T-helper 1 cell treated with Interleukin-12 subunit alpha and Interleukin-12 subunit beta and Interleukin-4 antibody, amounts not matched to agents 30 μg/mL and 1 μg/mL, for 36 hours (primary cell): ENCODE measurements at regions not wholly inside any gene's neighbourhood (a gene's known extent, or its start where the extent isn't known, plus 50 kb on each side); places are given as distances from the start of the nearest gene placed in this dataset.
"Not testable (repeated sequence)": the region's sequence is repeated elsewhere in the genome, so short reads cannot be mapped to it uniquely, and the experiment has no call there.

Experiments
- H3K27ac Mint-ChIP-seq: one replicate; pipeline ENCODE4 v1.8.0; 2021; ENCODE audit warnings: mild to moderate bottlenecking, mixed read lengths
- H3K27me3 Mint-ChIP-seq: one replicate; pipeline ENCODE4 v1.8.0; 2021; ENCODE audit warnings: low read depth, mixed read lengths
- H3K36me3 Mint-ChIP-seq: one replicate; pipeline ENCODE4 v1.8.0; 2021; ENCODE audit warnings: low read depth, mixed read lengths
- H3K4me1 Mint-ChIP-seq: one replicate; pipeline ENCODE4 v1.8.0; 2021; ENCODE audit warnings: low read depth, mixed read lengths
- H3K4me3 Mint-ChIP-seq: one replicate; pipeline ENCODE4 v1.8.0; 2021; ENCODE audit warnings: mild to moderate bottlenecking, moderate library complexity, mixed read lengths
- H3K9me3 Mint-ChIP-seq: one replicate; pipeline ENCODE4 v1.8.0; 2021; ENCODE audit warnings: mixed read lengths

DNA sequence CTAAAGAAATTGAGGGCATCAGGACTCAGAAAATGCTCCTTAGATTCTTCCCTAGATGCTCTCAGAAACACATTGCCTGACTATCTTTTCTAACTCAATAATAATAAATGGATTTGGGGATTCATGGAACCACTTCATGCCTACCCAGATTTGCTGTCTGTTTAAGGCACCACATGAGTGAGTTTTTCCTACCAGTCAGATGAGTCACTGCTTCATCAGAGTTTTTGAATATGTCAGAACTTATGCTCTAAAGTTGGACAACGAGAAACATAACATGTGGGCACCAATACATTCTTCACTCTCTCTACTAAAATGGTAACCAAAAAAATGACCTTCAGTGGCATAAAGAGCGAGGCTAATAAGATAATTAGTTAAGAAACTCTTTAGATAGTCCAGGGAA is 1135.1 kb downstream of the TUSC7 start:
- H3K4me3 Mint-ChIP-seq: no peak overlapping the region
- H3K4me1 Mint-ChIP-seq: no peaks in the 10 kb centered on the region
- H3K9me3 Mint-ChIP-seq: no peaks in the 10 kb centered on the region
- no peaks in the 10 kb centered on the region for H3K27me3 Mint-ChIP-seq
- H3K27ac Mint-ChIP-seq: no peak overlapping the region
- no peaks in the 10 kb centered on the region for H3K36me3 Mint-ChIP-seq

DNA sequence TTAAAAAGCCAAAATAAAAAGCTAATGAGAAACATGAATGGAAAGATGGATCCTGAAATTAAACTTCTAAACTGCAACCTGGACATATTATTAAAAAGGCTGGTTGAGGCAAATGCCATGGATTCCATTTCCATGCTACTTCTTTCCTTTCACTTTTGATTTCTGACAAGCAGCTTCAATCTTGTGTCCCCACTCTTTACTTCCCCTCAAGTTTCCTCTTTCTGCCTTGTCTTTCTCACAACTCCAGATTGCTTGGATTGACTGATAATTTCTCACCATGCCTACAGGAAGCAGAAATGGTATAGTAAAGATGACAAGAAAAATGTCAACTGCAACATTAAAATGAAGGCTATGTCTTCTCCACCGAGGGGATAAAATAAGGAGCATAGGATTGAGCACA is 1136.7 kb downstream of the TUSC7 start:
- no peaks in the 10 kb centered on the region for H3K27me3 Mint-ChIP-seq
- no peaks in the 10 kb centered on the region for H3K9me3 Mint-ChIP-seq
- no peak overlapping the region for H3K4me3 Mint-ChIP-seq
- no peak overlapping the region for H3K27ac Mint-ChIP-seq
- no peaks in the 10 kb centered on the region for H3K36me3 Mint-ChIP-seq
- H3K4me1 Mint-ChIP-seq: no peaks in the 10 kb centered on the region

DNA sequence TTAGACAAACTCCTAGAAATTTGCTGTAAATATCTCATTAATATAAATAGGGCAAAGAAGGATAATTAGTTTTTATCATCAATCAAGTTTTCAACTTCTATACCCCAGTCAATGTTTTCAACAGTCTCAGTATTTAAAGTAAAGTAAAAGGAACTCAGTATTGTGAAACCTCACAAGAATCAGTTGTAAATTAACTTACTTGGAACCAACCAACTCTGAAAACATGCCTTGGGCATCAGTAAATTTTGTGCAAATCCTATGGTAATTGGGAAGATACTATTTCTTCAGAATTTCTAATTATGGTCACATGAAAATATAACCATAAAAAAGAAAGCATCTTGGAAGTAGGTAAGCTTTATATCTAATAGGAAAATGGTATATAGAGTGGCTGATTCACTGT is 1139.0 kb downstream of the TUSC7 start:
- Mint-ChIP-seq H3K4me1 (no peaks in the 10 kb centered on the region), H3K27ac (no peak overlapping the region), H3K36me3 (no peaks in the 10 kb centered on the region), H3K4me3 (no peak overlapping the region), H3K27me3 (no peaks in the 10 kb centered on the region), H3K9me3 (no peaks in the 10 kb centered on the region)

DNA sequence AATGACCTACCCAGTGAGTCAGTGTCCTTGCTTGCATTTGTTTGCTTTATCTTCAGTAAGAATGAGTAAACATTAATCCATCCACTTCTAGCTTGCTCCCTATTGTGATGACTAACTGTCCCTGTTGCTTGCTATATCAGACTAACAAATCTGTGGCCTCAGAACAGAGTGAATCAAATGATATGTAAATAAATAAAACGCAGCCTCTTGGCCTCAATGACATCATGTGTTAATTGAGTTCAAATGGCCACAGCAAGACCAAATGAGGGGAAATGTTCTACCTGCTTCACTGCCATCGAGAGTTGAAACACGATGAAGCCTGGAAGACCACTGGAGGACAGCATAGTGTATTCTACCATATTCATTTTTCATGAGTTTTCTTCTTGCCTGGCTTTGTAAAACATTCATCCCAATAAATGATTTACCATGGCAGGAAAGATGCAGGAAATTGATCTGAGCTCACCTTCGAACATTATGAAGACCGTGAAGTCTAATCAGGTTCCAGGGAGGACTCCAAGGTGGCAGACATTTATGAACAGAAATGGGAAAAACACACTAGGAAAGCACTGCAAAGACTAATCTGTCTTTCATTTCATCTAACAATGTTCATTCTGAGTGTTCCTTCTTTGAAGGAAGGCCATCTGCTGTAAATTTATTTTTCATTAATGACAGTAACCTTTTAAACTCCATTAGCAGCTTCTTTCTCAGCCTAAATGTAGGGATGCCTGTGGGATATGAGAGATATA is 1144.5 kb downstream of the TUSC7 start:
- Mint-ChIP-seq H3K27me3 (no peaks in the 10 kb centered on the region), H3K36me3 (no peaks in the 10 kb centered on the region), H3K9me3 (no peaks in the 10 kb centered on the region), H3K4me1 (no peaks in the 10 kb centered on the region), H3K27ac (no peak overlapping the region), H3K4me3 (no peak overlapping the region)

DNA sequence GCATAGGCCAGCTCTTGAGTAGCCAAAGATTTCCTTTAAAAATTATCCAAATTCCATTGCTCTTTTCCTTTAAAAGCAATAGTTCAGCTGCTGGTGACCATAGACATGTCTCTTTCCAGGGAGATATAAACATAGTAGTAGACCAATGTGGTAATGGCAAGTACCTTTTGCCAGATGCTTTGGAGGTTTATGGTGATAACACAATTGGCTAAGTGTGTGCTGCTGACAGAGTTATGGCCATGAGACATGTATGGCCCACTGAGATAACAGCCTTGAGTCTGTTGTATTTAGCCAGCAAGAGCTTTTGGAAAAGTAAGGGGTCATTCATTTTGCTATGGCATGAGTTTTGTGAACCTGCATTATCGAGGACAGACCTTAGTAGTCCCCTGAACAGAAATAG is 1146.8 kb downstream of the TUSC7 start:
- Mint-ChIP-seq H3K27ac (no peak overlapping the region), H3K4me1 (no peaks in the 10 kb centered on the region), H3K36me3 (no peaks in the 10 kb centered on the region), H3K4me3 (no peak overlapping the region), H3K9me3 (no peaks in the 10 kb centered on the region), H3K27me3 (no peaks in the 10 kb centered on the region)

DNA sequence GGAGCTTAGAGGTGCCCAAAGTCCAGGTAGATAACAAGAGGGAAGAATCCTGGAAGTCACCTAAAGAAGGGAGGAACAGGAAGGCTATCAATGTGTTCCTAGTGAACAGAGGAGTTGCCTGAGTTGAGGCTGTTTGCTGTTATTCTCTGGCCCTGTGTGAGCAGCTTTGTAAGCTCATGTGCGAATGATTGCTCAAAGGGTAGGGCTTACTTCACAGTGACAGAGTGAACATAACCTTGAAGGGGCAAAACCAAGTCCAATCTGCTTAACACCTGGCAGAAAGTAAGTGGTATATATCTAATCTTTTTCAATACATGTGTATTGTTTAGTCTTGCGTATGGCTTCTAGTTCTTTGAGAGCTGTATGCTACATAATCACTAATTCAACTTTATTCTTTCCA is 1153.6 kb downstream of the TUSC7 start:
- Mint-ChIP-seq H3K9me3 (no peaks in the 10 kb centered on the region), H3K4me3 (no peak overlapping the region), H3K36me3 (no peaks in the 10 kb centered on the region), H3K4me1 (no peaks in the 10 kb centered on the region), H3K27me3 (no peaks in the 10 kb centered on the region), H3K27ac (no peak overlapping the region)

DNA sequence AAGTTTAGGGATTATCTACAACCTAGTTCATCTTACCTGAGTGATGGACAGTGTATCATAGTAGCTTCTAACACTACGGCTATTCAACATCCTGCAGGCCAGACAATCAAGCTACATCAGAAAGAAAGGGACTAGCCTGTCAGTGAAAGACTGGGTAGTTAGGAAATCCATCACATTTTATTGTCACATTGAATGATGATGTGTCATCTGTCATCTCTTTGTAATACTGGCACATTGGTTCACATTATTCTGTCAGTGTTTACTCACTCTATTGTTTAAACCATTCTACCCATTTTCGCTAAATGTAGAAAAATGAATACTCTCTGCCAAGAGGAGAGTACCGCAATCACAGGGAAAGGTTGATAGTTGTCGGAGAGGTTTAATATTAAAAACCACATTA is 1155.8 kb downstream of the TUSC7 start:
- no peaks in the 10 kb centered on the region for H3K27me3 Mint-ChIP-seq
- no peak overlapping the region for H3K4me3 Mint-ChIP-seq
- H3K4me1 Mint-ChIP-seq: no peaks in the 10 kb centered on the region
- H3K9me3 Mint-ChIP-seq: no peaks in the 10 kb centered on the region
- no peaks in the 10 kb centered on the region for H3K36me3 Mint-ChIP-seq
- no peak overlapping the region for H3K27ac Mint-ChIP-seq

DNA sequence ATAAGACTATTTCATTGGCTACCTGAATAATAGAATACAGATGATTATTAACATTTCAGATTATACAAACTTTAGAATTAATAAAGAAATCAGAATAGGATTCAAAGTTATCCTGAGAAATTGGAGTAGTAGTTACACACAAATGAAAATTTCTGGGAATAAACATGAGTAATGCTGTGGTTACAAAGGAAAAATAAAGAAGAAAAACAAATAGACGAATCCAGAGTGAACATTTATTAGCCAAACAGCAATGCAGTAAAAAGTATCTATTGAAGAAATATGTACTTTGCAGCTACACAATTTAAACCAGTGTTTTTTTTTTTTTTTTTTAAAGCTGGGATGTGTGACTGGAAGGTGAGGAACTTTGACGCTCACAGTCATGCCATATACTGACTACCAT is 1159.2 kb downstream of the TUSC7 start:
- Mint-ChIP-seq H3K4me3 (no peak overlapping the region), H3K4me1 (no peaks in the 10 kb centered on the region), H3K27me3 (no peaks in the 10 kb centered on the region), H3K27ac (no peak overlapping the region), H3K9me3 (peaks cover 3% of the 10 kb centered on the region), H3K36me3 (no peaks in the 10 kb centered on the region)

DNA sequence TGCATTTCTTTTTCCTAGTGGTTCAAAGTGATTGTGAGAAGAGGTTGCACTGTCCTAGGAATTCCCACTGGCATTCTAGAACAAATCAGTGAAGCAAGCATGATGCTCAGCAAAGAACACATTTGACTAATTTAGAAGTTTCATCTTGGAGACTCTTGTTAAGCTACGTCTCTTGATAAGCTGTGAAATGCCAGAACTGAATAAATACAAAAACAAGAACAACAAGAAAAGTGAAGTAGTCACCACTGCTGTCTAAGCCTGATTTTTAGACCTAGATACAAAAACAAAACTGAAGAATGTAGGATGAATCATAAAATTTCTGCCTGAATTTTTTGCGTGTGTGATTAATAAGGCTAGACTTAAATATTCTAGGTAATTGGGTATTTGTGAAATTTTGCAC is 1162.4 kb downstream of the TUSC7 start:
- H3K4me1 Mint-ChIP-seq: no peaks in the 10 kb centered on the region
- no peaks in the 10 kb centered on the region for H3K36me3 Mint-ChIP-seq
- no peak overlapping the region for H3K27ac Mint-ChIP-seq
- H3K9me3 Mint-ChIP-seq: peaks cover 3% of the 10 kb centered on the region
- no peaks in the 10 kb centered on the region for H3K27me3 Mint-ChIP-seq
- no peak overlapping the region for H3K4me3 Mint-ChIP-seq

DNA sequence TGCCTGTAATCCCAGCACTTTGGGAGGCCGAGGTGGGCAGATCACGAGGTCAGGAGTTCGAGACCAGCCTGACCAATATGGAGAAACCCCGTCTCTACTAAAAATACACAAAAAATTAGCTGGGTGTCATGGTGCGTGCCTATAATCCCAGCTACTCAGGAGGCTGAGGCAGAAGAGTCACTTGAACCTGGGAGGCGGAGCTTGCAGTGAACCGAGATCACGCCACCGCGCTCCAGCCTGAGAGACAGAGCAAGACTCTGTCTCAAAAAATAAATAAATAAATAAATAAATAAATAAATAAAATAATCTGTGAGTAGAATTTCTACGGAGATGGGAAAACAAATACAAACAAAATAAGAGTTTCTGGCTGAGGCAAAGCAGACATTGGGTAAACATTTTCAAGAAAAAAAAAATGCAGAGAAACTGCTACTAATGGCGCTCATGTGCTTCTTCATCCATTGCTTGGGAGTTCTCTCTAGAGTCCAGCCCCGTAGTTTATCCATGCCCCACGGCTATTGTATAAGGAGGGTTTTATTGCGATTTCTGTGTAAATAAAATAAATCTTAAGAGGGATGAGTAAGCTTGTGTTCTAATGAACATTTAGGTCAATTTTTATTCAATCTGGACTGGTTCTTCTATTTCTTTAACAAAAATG is 1161.9 kb downstream of the IGSF11 start:
- not testable (repeated sequence) for H3K27ac Mint-ChIP-seq

DNA sequence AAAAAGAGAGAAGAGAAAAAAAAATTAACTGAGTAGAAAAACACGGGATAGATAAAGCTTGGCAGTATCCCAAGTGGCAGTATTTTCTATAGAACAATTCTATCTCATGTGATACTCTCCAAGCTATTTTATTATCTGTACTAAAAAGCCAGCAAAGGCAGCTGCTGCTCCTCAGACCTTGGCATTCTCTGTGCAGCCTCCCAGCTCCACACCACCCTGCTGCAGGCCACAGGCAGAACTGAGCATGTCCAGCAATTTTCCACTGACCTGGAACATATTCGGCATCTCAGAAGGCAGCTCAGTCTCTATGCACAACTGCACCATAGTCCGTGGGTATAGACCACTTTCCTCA is 1161.4 kb downstream of the IGSF11 start:
- Mint-ChIP-seq H3K9me3 (peaks cover 3% of the 10 kb centered on the region), H3K4me1 (no peaks in the 10 kb centered on the region), H3K27ac (no peak overlapping the region), H3K36me3 (no peaks in the 10 kb centered on the region), H3K27me3 (no peaks in the 10 kb centered on the region), H3K4me3 (no peak overlapping the region)

More for the DNA sequence above, 1161.9 kb downstream of the IGSF11 start:
- not testable (repeated sequence) for H3K27me3 Mint-ChIP-seq, H3K36me3 Mint-ChIP-seq, H3K4me1 Mint-ChIP-seq, H3K9me3 Mint-ChIP-seq, H3K4me3 Mint-ChIP-seq

DNA sequence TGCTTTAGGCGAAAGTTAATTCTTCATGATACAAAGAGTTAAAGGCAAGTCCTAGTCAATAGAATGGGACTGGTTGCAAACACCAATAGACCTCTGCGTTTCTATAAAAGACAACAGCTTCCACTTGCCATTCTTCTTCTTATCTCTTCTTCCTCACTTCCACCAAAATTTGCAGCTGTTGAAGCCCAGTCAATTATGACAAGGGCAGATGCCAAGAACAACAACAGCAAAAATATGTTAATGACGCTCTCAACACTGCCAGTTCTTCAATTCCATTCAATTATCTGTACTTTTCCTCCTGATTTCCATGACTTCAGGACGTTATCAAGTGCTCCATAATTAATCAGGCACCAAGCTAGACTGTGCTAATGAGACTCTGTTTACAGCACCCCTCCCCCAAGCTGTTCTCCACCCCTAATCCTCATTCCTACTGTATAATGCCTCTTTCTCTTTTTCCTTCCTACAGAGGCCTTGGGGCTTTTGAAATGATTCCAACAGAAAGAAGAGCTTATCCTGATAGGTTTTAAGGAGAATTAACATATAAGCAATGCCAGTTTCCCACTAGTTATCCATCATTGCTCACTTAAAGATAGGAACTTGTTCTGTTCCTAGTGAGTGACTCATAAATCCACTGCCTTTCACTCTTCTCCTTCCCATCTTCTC is 1160.5 kb downstream of the IGSF11 start:
- no peak overlapping the region for H3K27ac Mint-ChIP-seq
- H3K4me3 Mint-ChIP-seq: no peak overlapping the region
- H3K36me3 Mint-ChIP-seq: no peaks in the 10 kb centered on the region
- H3K27me3 Mint-ChIP-seq: no peaks in the 10 kb centered on the region
- no peaks in the 10 kb centered on the region for H3K4me1 Mint-ChIP-seq
- H3K9me3 Mint-ChIP-seq: peaks cover 3% of the 10 kb centered on the region

DNA sequence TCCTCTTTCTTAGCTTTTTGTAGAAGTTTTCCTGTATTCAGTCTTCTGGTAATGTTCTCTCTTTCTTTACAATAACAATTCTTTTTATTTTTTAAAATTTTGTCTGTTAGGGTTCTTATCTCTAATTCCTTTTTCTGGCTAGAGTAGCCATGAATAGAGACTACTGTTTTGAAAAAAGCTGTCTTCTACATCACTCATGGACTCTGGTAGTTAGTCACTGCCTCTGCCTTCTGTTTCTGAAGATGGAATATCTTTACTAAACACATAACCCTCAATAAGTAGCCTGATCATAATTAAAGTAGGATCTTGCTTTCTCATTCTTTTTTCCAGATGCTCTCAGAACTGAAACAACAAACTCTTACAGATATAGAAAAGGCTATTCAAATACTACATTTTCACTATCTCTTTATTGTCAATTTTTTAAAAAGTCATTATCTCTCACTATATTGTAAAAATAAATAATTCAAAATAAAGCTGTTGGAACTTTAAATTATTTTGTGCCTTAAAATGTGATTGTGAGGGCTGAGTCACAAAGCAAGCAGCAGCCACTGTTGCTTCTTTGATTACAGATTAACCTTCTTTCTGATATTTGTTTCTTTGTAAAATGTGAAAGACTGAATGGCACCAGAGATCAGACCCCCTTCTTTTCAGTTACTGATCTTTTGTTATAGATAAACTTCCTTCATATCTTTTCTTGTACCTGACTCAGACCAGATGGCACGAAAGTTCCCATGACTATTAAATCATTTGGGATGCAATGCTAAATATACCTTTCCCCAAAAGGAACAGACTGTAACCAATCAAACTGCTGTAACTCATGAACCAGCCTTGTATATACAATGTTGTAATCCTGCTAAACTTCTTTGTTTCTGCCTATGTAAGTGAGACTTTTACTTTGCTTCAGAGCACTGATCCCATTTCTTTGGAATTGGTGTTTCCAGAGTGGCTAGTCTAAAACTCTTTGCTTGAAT is 1159.5 kb downstream of the IGSF11 start:
- Mint-ChIP-seq H3K4me3 (no peak overlapping the region), H3K27ac (no peak overlapping the region), H3K9me3 (peaks cover 3% of the 10 kb centered on the region), H3K27me3 (no peaks in the 10 kb centered on the region), H3K36me3 (no peaks in the 10 kb centered on the region), H3K4me1 (no peaks in the 10 kb centered on the region)

DNA sequence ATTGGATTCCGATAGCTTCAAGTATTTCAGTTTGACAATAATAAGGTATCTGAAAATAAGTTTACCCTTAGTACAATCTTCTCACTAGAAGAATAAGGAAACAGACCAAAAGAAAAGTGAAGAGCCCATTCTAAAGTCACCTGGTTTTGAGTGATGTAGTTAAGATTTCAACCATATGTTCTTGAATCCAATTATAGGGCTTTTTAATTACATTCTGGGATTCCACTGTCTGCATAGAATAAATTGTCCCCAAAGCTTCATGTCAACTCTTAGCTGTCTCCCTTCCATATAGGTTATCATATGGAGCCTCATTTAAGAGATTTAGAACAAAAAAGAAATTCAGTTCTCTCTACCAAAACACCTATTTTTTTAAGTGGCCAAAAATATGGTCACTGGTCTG is 1158.8 kb downstream of the IGSF11 start:
- H3K9me3 Mint-ChIP-seq: peaks cover 3% of the 10 kb centered on the region
- no peaks in the 10 kb centered on the region for H3K4me1 Mint-ChIP-seq
- no peak overlapping the region for H3K27ac Mint-ChIP-seq
- H3K36me3 Mint-ChIP-seq: no peaks in the 10 kb centered on the region
- no peaks in the 10 kb centered on the region for H3K27me3 Mint-ChIP-seq
- no peak overlapping the region for H3K4me3 Mint-ChIP-seq
